GM12873 (cell line): ENCODE measurements at regions not wholly inside any gene's neighbourhood (a gene's known extent, or its start where the extent isn't known, plus 50 kb on each side); places are given as distances from the start of the nearest gene placed in this dataset.

Experiments
- CTCF ChIP-seq: IDR thresholded peaks from 2 replicates; pipeline ENCODE4 v1.5.1; 2012; ENCODE audit warnings: low read depth, mild to moderate bottlenecking, moderate library complexity, low read length, control low read depth; ENCODE audit not compliant: insufficient read depth; ENCODE audit errors: missing control alignments

- TF ChIP-seq CTCF = peak; percentile 37
Measured at GRCh38 chr3:109803274-109803673, 465.9 kb upstream of the DPPA4 start.

- no peak for TF ChIP-seq CTCF
Measured at GRCh38 chr3:109804697-109805096, 467.4 kb upstream of the DPPA4 start.

- TF ChIP-seq CTCF = no peak
Measured at GRCh38 chr3:109806929-109807328, 469.6 kb upstream of the DPPA4 start.

GRCh38 chr3:109809513-109809912 is 472.2 kb upstream of the DPPA4 start:
- no peak for TF ChIP-seq CTCF

- TF ChIP-seq CTCF = no peak
Measured at GRCh38 chr3:109818081-109818480, 480.7 kb upstream of the DPPA4 start.

- no peak for TF ChIP-seq CTCF
Measured at GRCh38 chr3:109819734-109820133, 482.4 kb upstream of the DPPA4 start.

GRCh38 chr3:109825971-109826810 is 488.8 kb upstream of the DPPA4 start:
- no peak for TF ChIP-seq CTCF
